Spleen (tissue), 11 donors: ENCODE measurements at regions not wholly inside any gene's neighbourhood (a gene's known extent, or its start where the extent isn't known, plus 50 kb on each side); places are given as distances from the start of the nearest gene placed in this dataset.
"Not testable (repeated sequence)": the region's sequence is repeated elsewhere in the genome, so short reads cannot be mapped to it uniquely, and the experiment has no call there.

Experiments used
- DNase-seq: peaks from one replicate; pipeline ENCODE4 v3.0.0-alpha.2; 2020
- H3K27ac ChIP-seq, 8 donors: fragments of 200-600 bp; sonication (generic) in 7 of 8; 1 replicate in 4 of 8; 2 replicates in 4 of 8; pipeline versions ENCODE4 v1.5.0 to v1.8.0; 2016 to 2021; ENCODE audit warnings: inconsistent platforms in 4 of 8, mild to moderate bottlenecking in 4 of 8, moderate library complexity in 1 of 8
- H3K27me3 ChIP-seq, 7 donors: fragments of 200-600 bp; sonication (generic) in 6 of 7; replicated peaks in 1 of 7; 1 replicate in 4 of 7; 2 replicates in 3 of 7; pipeline versions ENCODE4 v1.5.0 to v1.8.0; 2016 to 2021; ENCODE audit warnings: inconsistent platforms in 3 of 7, mild to moderate bottlenecking in 1 of 7
- H3K36me3 ChIP-seq, 6 donors: fragments of 200-600 bp; sonication (generic) in 5 of 6; 1 replicate in 4 of 6; 2 replicates in 2 of 6; pipeline versions ENCODE4 v1.5.0 to v1.8.0; 2016 to 2021; ENCODE audit warnings: inconsistent platforms in 2 of 6
- H3K4me1 ChIP-seq, 6 donors: fragments of 200-600 bp; sonication (generic) in 5 of 6; 1 replicate in 3 of 6; 2 replicates in 3 of 6; pipeline versions ENCODE4 v1.5.0 to v1.8.0; 2016 to 2021; ENCODE audit warnings: inconsistent platforms in 3 of 6
- H3K4me3 ChIP-seq, 8 donors: fragments of 200-600 bp; sonication (generic) in 7 of 8; 1 replicate in 4 of 8; 2 replicates in 4 of 8; pipeline versions ENCODE4 v1.5.0 to v1.8.0; 2016 to 2021; ENCODE audit warnings: inconsistent platforms in 4 of 8, mild to moderate bottlenecking in 4 of 8, moderate library complexity in 2 of 8
- H3K9me3 ChIP-seq, 8 donors: fragments of 200-600 bp; sonication (generic) in 7 of 8; 1 replicate in 4 of 8; 2 replicates in 4 of 8; pipeline versions ENCODE4 v1.5.0 to v1.8.0; 2016 to 2021; ENCODE audit warnings: inconsistent platforms in 4 of 8
- CTCF ChIP-seq, 11 experiments: fragments of 200-600 bp in 7 of 11; fragments of 450-650 bp in 4 of 11; sonication (generic) in 4 of 11; IDR thresholded peaks in 8 of 11; conservative IDR thresholded peaks in 3 of 11; 1 replicate in 7 of 11; 2 replicates in 4 of 11; pipeline versions ENCODE4 v1.4.0 to v1.8.0; 2016 to 2021; ENCODE audit warnings: antibody characterized with exemption in 11 of 11, inconsistent platforms in 4 of 11, mild to moderate bottlenecking in 1 of 11
- POLR2A ChIP-seq, 3 donors: fragments of 450-650 bp; IDR thresholded peaks; one replicate each; pipeline ENCODE4 v1.5.1; 2017; ENCODE audit warnings: antibody characterized with exemption in 3 of 3, mild to moderate bottlenecking in 1 of 3
- POLR2AphosphoS5 ChIP-seq, 3 donors: sonication (generic); formaldehyde crosslinking; IDR thresholded peaks; one replicate each; pipeline ENCODE4 v1.5.1; 2017; ENCODE audit warnings: antibody characterized with exemption in 3 of 3
- WGBS, 5 donors: extraction: QIAGEN DNeasy Blood & Tissue Kit in 3 of 5; methylation state at CpG; one replicate each; pipeline versions ENCODE4 v1.1.5 to v1.1.7; 2013 to 2018; 5-methylcytosine and 5-hydroxymethylcytosine counted together
- intact Hi-C: fragments of 100-400 bp; cut with DNase I; formaldehyde crosslinking; loops from one replicate; pipeline ENCODE4 v1.15.0; 2023; ENCODE audit warnings: low total_unique reads
- donor health status: healthy with polysubstance abuse.
- donor health status: DM: no; HTN: no; CAD: no; lungs with moderate emphysema.
- donor health status: DM: no; HTN: no; CAD: no.
- donor health status: Bipolar disorder and iron deficiency.
- donor health status: healthy.
- donor health status: DM: no; HTN: no; CAD: no.
- donor health status: DM: yes; HTN: yes; CAD: no.

DNA sequence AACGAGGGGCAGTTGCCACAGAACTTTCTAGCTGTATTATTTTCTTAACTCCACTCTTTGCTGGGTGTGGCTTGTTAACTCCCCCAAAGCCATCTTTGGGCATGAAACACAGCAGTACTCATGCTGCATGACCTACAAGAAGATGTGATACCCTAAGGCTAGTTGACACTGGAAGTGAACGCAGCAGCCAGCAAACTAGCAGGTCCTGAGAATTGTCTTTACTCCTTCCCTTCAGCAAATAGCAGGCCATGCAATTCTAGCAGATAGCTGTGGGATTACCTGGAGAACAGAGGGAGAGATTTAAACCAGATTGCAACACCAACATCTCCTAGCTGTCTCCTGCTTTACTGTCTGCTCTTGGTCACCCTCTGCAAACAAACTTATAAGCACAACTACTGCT is 688.0 kb upstream of the ZWINT start:
- 50 to 74% (median 58%) methylated on average over 2 of the region's 2 CpGs for WGBS, 5 donors
- TF ChIP-seq POLR2A (IDR thresholded peaks at IDR 0.05): no peak
- intact Hi-C loops: no loop called here
- peaks cover 0 to 26% (median 15%) of the 10 kb centered on the region in 8 donors for H3K9me3 ChIP-seq
- no peaks in the 10 kb centered on the region for H3K36me3 ChIP-seq
- no peaks in the 10 kb centered on the region for H3K27me3 ChIP-seq
- DNase-seq: no peak
- H3K27ac ChIP-seq: no peak overlapping the region
- no peak overlapping the region for H3K4me3 ChIP-seq
- H3K4me1 ChIP-seq: no peaks in the 10 kb centered on the region

GRCh38 chr10:57038531-57038930 is 677.5 kb upstream of the ZWINT start:
- TF ChIP-seq CTCF (IDR thresholded peaks at IDR 0.05 in 8 of 11, conservative IDR thresholded peaks at IDR 0.05 in 3 of 11): no peak
- TF ChIP-seq POLR2AphosphoS5 (IDR thresholded peaks at IDR 0.05): no peak
- TF ChIP-seq POLR2A (IDR thresholded peaks at IDR 0.05): no peak
- Histone ChIP-seq H3K36me3 (no peaks in the 10 kb centered on the region), H3K9me3 (peaks cover 0 to 7% (median 0%) of the 10 kb centered on the region in 8 donors), H3K4me1 (no peaks in the 10 kb centered on the region), H3K27ac (no peak overlapping the region), H3K4me3 (no peak overlapping the region), H3K27me3 (no peaks in the 10 kb centered on the region)
- 75 to 89% (median 80%) methylated on average over 2 of the region's 2 CpGs for WGBS, 5 donors
- no peak for DNase-seq
- intact Hi-C loops: no loop called here

DNA sequence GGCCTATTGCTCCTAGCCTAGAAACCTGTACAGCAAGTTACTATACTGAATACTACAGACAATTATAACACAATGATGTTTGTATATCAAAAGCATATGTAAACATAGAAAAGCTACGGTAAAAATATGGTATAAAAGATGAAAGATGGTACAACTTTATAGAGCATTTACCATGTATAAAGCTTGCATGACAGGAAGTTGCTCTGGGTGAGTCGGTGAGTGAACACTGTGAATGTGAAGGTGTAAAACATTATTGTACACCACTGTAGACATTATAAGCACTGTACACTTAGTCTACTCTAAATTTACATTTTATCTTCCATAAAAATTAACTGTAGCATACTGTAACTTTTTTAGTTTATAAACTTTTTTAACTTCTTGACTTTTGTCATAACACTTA is 674.3 kb upstream of the ZWINT start:
- Histone ChIP-seq H3K4me1 (no peaks in the 10 kb centered on the region), H3K27me3 (no peaks in the 10 kb centered on the region), H3K9me3 (peaks cover 3 to 36% (median 23%) of the 10 kb centered on the region in 8 donors), H3K36me3 (no peaks in the 10 kb centered on the region), H3K27ac (no peak overlapping the region), H3K4me3 (no peak overlapping the region)
- no peak for DNase-seq
- intact Hi-C loops: no loop called here
- TF ChIP-seq POLR2A (IDR thresholded peaks at IDR 0.05) (no peak), POLR2AphosphoS5 (IDR thresholded peaks at IDR 0.05) (no peak), CTCF (IDR thresholded peaks at IDR 0.05 in 8 of 11, conservative IDR thresholded peaks at IDR 0.05 in 3 of 11) (no peak)
- WGBS, 5 donors: 78 to 93% (median 86%) methylated on average over 2 of the region's 2 CpGs

DNA sequence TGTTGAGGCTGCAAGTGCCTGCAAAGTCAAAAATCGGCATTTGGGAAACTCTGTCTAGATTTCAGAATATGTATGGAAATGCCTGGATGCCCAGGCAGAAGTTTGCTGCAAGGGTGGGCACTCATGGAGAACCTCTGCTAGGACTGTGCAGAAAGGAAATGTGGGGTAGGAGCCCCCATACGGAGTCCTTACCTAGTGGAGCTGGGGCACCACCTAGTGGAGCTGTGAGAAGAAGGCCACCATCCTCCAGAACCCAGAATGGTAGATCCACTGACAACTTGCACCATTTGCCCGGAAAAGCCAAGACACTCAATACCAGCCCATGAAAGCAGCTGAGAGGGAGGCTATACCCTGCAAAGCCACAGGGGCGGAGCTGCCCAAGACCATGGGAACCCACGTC is 671.2 kb upstream of the ZWINT start:
- H3K4me1 ChIP-seq, H3K27me3 ChIP-seq, intact Hi-C loops, H3K27ac ChIP-seq, H3K4me3 ChIP-seq, DNase-seq, H3K36me3 ChIP-seq: not testable (repeated sequence)
- H3K9me3 ChIP-seq: peaks cover 3 to 40% (median 30%) of the 10 kb centered on the region in 8 donors
- WGBS, 5 donors: 67 to 89% (median 78%) methylated on average over 5 of the region's 5 CpGs

DNA sequence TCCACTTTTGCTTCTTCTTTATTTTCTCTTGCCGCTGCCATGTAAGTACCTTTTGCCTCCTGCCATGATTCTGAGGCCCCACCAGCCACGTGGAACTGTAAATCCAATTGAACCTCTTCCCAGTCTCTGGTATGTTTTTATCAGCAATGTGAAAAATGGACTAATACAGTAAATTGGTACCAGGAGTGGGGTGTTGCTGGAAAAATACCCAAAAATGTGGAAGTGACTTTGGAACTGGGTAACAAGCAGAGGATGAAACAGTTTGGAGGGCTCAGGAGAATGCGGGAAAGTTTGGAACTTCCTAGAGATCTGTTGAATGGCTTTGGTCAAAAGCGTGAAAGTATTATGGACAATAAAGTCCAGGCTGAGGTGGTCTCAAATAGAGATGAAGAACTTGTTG is 670.3 kb upstream of the ZWINT start:
- WGBS, 5 donors: 84 to 91% (median 88%) methylated on average over 4 of the region's 4 CpGs
- no peak for DNase-seq
- no peaks in the 10 kb centered on the region for H3K36me3 ChIP-seq
- intact Hi-C loops: no loop called here
- H3K27me3 ChIP-seq: no peaks in the 10 kb centered on the region
- peaks cover 3 to 40% (median 30%) of the 10 kb centered on the region in 8 donors for H3K9me3 ChIP-seq
- no peak for TF ChIP-seq POLR2A (IDR thresholded peaks at IDR 0.05)
- no peak for TF ChIP-seq POLR2AphosphoS5 (IDR thresholded peaks at IDR 0.05)
- TF ChIP-seq CTCF (IDR thresholded peaks at IDR 0.05 in 8 of 11, conservative IDR thresholded peaks at IDR 0.05 in 3 of 11): no peak
- H3K4me1 ChIP-seq: no peaks in the 10 kb centered on the region
- H3K4me3 ChIP-seq: no peak overlapping the region
- H3K27ac ChIP-seq: no peak overlapping the region
